CD4-positive, alpha-beta T cell (primary cell): ENCODE measurements at regions not wholly inside any gene's neighbourhood (a gene's known extent, or its start where the extent isn't known, plus 50 kb on each side); places are given as distances from the start of the nearest gene placed in this dataset.

Experiments used
- ATAC-seq: fragments of 200-7000 bp; cut with Tn5 transposase; one replicate; pipeline ENCODE4 v1.10.0; 2022; ENCODE audit warnings: mild to moderate bottlenecking; ENCODE audit not compliant: poor library complexity
- CTCF ChIA-PET: fragments of 350-600 bp; sonication (Branson Sonifier 250); formaldehyde crosslinking; loops from one replicate; lab custom pipeline; 2021; ENCODE audit warnings: antibody characterized with exemption, inconsistent platforms; lab: Charles Lee
- POLR2A ChIA-PET: fragments of 350-600 bp; sonication (Branson Sonifier 250); formaldehyde crosslinking; loops from one replicate; lab custom pipeline; 2021; ENCODE audit warnings: antibody characterized with exemption, inconsistent platforms; lab: Charles Lee
- DNase-seq, 14 experiments: peaks; one replicate each; pipeline ENCODE4 v3.0.0-alpha.2; 2013 to 2020; ENCODE audit warnings: mixed read lengths in 2 of 14
- H3K27ac ChIP-seq, 2 donors: one replicate each; pipeline versions ENCODE4 v1.5.1 to v1.7.0; 2013; ENCODE audit warnings: low read length in 2 of 2, low read depth in 1 of 2, mild to moderate bottlenecking in 1 of 2
- H3K27me3 ChIP-seq, 2 experiments: 1 replicate in 1 of 2; 2 replicates in 1 of 2; pipeline versions ENCODE4 v1.6.1 to v1.7.0; 2013; ENCODE audit warnings: low read length in 2 of 2, control low read depth in 1 of 2, mild to moderate bottlenecking in 1 of 2, moderate library complexity in 1 of 2; ENCODE audit not compliant: insufficient read depth in 2 of 2, control insufficient read depth in 1 of 2
- H3K36me3 ChIP-seq: one replicate; pipeline ENCODE4 v1.6.1; 2013; ENCODE audit warnings: low read length, control low read depth; ENCODE audit not compliant: insufficient read depth
- H3K4me1 ChIP-seq: one replicate; pipeline ENCODE4 v1.6.1; 2013; ENCODE audit warnings: low read length, control low read depth; ENCODE audit not compliant: insufficient read depth
- H3K4me3 ChIP-seq: one replicate; pipeline ENCODE4 v1.5.1; 2013; ENCODE audit warnings: mild to moderate bottlenecking, low read length, moderate library complexity
- H3K9me3 ChIP-seq, 2 experiments: 1 replicate in 1 of 2; 2 replicates in 1 of 2; pipeline versions ENCODE4 v1.6.1 to v1.7.0; 2013; ENCODE audit warnings: low read length in 2 of 2, mild to moderate bottlenecking in 2 of 2, control low read depth in 1 of 2, moderate library complexity in 1 of 2; ENCODE audit not compliant: control insufficient read depth in 1 of 2, insufficient read depth in 1 of 2
- H3K27ac Mint-ChIP-seq: one replicate; pipeline ENCODE4 v1.8.0; 2020; ENCODE audit warnings: mixed read lengths
- H3K27me3 Mint-ChIP-seq: one replicate; pipeline ENCODE4 v1.8.0; 2021; ENCODE audit warnings: mixed read lengths
- H3K36me3 Mint-ChIP-seq: one replicate; pipeline ENCODE4 v1.8.0; 2021; ENCODE audit warnings: low read depth, mixed read lengths
- H3K4me1 Mint-ChIP-seq: one replicate; pipeline ENCODE4 v1.8.0; 2021; ENCODE audit warnings: low read depth, mixed read lengths
- H3K4me3 Mint-ChIP-seq: one replicate; pipeline ENCODE4 v1.8.0; 2020; ENCODE audit warnings: mild to moderate bottlenecking, mixed read lengths
- H3K9me3 Mint-ChIP-seq: one replicate; pipeline ENCODE4 v1.8.0; 2020; ENCODE audit warnings: mixed read lengths
- intact Hi-C, 2 experiments: fragments of 100-400 bp; cut with DNase I in 1 of 2; cut with micrococcal nuclease in 1 of 2; formaldehyde crosslinking; loops; one replicate each; pipeline versions ENCODE4 v1.15.1 to v1.9.0; 2023 to 2025; cut with DNase I, micrococcal nuclease
- TF ChIP-seq, protein P1 (sequence below): fragments of 200-600 bp; IDR thresholded peaks from one replicate; pipeline ENCODE4 v1.8.0; 2022; ENCODE audit warnings: antibody characterized with exemption, mild to moderate bottlenecking

GRCh38 chr10:36038316-36038955 lies 396.3 kb upstream of the FZD8 start:
- no peaks in the 10 kb centered on the region for H3K9me3 ChIP-seq
- Mint-ChIP-seq H3K4me3 (no peak overlapping the region), H3K4me1 (no peaks in the 10 kb centered on the region), H3K36me3 (no peaks in the 10 kb centered on the region), H3K27ac (no peak overlapping the region), H3K9me3 (peaks cover 9% of the 10 kb centered on the region), H3K27me3 (no peaks in the 10 kb centered on the region)
- no peaks in the 10 kb centered on the region for H3K4me1 ChIP-seq
- ChIA-PET CTCF (no interaction called here), POLR2A (no interaction called here)
- DNase-seq (no peak), ATAC-seq (no peak)
- no peak overlapping the region for H3K4me3 ChIP-seq
- intact Hi-C loops: no loop called here
- TF ChIP-seq, protein P1, sequence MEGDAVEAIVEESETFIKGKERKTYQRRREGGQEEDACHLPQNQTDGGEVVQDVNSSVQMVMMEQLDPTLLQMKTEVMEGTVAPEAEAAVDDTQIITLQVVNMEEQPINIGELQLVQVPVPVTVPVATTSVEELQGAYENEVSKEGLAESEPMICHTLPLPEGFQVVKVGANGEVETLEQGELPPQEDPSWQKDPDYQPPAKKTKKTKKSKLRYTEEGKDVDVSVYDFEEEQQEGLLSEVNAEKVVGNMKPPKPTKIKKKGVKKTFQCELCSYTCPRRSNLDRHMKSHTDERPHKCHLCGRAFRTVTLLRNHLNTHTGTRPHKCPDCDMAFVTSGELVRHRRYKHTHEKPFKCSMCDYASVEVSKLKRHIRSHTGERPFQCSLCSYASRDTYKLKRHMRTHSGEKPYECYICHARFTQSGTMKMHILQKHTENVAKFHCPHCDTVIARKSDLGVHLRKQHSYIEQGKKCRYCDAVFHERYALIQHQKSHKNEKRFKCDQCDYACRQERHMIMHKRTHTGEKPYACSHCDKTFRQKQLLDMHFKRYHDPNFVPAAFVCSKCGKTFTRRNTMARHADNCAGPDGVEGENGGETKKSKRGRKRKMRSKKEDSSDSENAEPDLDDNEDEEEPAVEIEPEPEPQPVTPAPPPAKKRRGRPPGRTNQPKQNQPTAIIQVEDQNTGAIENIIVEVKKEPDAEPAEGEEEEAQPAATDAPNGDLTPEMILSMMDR: no peak
- no peak overlapping the region for H3K27ac ChIP-seq
- no peaks in the 10 kb centered on the region for H3K27me3 ChIP-seq
- no peaks in the 10 kb centered on the region for H3K36me3 ChIP-seq

DNA sequence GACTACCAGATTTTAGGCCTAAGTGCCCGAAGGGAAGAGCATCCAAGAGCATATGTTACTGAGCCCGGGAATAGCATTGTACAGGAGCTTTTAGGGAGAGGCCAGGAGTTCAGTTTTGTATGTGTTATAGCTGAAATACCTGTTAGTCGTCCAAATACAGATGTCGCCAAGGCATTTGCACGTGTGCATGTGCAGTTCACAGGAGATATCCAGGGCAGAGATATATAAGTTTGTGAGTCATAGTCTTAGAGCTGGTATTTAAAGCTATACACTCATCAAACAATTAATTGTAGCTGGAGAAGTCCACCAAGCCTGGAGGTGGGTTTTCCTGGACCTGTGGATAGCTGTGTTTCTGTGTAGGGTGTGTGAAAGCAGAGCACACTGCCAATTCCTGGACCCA lies 394.0 kb upstream of the FZD8 start:
- Histone ChIP-seq H3K27ac (no peak overlapping the region), H3K4me1 (no peaks in the 10 kb centered on the region), H3K9me3 (no peaks in the 10 kb centered on the region), H3K4me3 (no peak overlapping the region), H3K27me3 (no peaks in the 10 kb centered on the region), H3K36me3 (no peaks in the 10 kb centered on the region)
- intact Hi-C loops: no loop called here
- Mint-ChIP-seq H3K27me3 (no peaks in the 10 kb centered on the region), H3K4me1 (no peaks in the 10 kb centered on the region), H3K27ac (no peak overlapping the region), H3K36me3 (no peaks in the 10 kb centered on the region), H3K4me3 (no peak overlapping the region), H3K9me3 (peaks cover 4% of the 10 kb centered on the region)
- POLR2A ChIA-PET: no interaction called here
- CTCF ChIA-PET: no interaction called here
- TF ChIP-seq, protein P1: no peak
- DNase-seq (no peak), ATAC-seq (no peak)

GRCh38 chr10:36033808-36034207 lies 391.7 kb upstream of the FZD8 start:
- POLR2A ChIA-PET: no interaction called here
- H3K9me3 Mint-ChIP-seq: peaks cover 3% of the 10 kb centered on the region
- intact Hi-C loops: no loop called here

More at GRCh38 chr10:36033808-36034207, 391.7 kb upstream of the FZD8 start:
- Mint-ChIP-seq H3K27me3 (no peaks in the 10 kb centered on the region), H3K27ac (no peak overlapping the region), H3K36me3 (no peaks in the 10 kb centered on the region), H3K4me1 (no peaks in the 10 kb centered on the region), H3K4me3 (no peak overlapping the region)
- H3K4me1 ChIP-seq: no peaks in the 10 kb centered on the region
- CTCF ChIA-PET: no interaction called here
- H3K27ac ChIP-seq: no peak overlapping the region
- H3K36me3 ChIP-seq: no peaks in the 10 kb centered on the region
- DNase-seq (no peak), ATAC-seq (no peak)
- no peak overlapping the region for H3K4me3 ChIP-seq
- no peaks in the 10 kb centered on the region for H3K9me3 ChIP-seq
- TF ChIP-seq, protein P1: no peak
- no peaks in the 10 kb centered on the region for H3K27me3 ChIP-seq
